Neural cell (in vitro differentiated cells): ENCODE measurements at regions not wholly inside any gene's neighbourhood (a gene's known extent, or its start where the extent isn't known, plus 50 kb on each side); places are given as distances from the start of the nearest gene placed in this dataset.

Experiments used
- H2AFZ ChIP-seq: fragments of 200-600, 300-800 bp; sonication (generic), shearing (Covaris generic); 2 replicates; pipeline ENCODE4 v1.6.0; 2014; ENCODE audit warnings: low read depth, mild to moderate bottlenecking, antibody characterized with exemption, low read length, moderate library complexity
- H3F3A ChIP-seq: fragments of 200-600 bp; shearing (Covaris generic); 2 replicates; pipeline ENCODE4 v1.6.1; 2016; ENCODE audit warnings: mild to moderate bottlenecking, moderate library complexity, mixed read lengths, antibody characterized with exemption, low read length; ENCODE audit not compliant: insufficient read depth, poor library complexity, severe bottlenecking
- H3K27ac ChIP-seq: fragments of 200-600, 300-800 bp; sonication (generic), shearing (Covaris generic); 2 replicates; pipeline ENCODE4 v1.5.1; 2014; ENCODE audit warnings: mild to moderate bottlenecking, low read length, moderate library complexity
- H3K27me3 ChIP-seq: fragments of 300-800, 200-600 bp; sonication (generic), shearing (Covaris generic); 2 replicates; pipeline ENCODE4 v1.6.0; 2014; ENCODE audit warnings: mild to moderate bottlenecking, low read depth, low read length, moderate library complexity; ENCODE audit not compliant: insufficient read depth
- H3K36me3 ChIP-seq: fragments of 300-800, 200-600 bp; sonication (generic), shearing (Covaris generic); 2 replicates; pipeline ENCODE4 v1.5.1; 2014; ENCODE audit warnings: mild to moderate bottlenecking, antibody characterized with exemption, low read length, moderate library complexity; ENCODE audit not compliant: insufficient read depth
- H3K4me2 ChIP-seq: fragments of 300-800, 200-600 bp; sonication (generic), shearing (Covaris generic); 2 replicates; pipeline ENCODE4 v1.6.0; 2014; ENCODE audit warnings: mild to moderate bottlenecking, low read length
- H3K4me3 ChIP-seq: fragments of 300-800, 200-600 bp; sonication (generic), shearing (Covaris generic); 2 replicates; pipeline ENCODE4 v1.5.1; 2014; ENCODE audit warnings: mild to moderate bottlenecking, low read length, moderate library complexity
- H3K79me2 ChIP-seq: fragments of 200-600 bp; shearing (Covaris generic); replicated peaks from 2 replicates; pipeline ENCODE4 v1.6.0; 2014; ENCODE audit warnings: mild to moderate bottlenecking, low read length, moderate library complexity; ENCODE audit not compliant: insufficient read depth
- H3K9ac ChIP-seq: fragments of 300-800, 200-600 bp; sonication (generic), shearing (Covaris generic); 2 replicates; pipeline ENCODE4 v1.6.1; 2016; ENCODE audit warnings: mild to moderate bottlenecking, low read length, mixed read lengths
- H3K9me2 ChIP-seq: fragments of 200-600 bp; shearing (Covaris generic); 2 replicates; pipeline ENCODE4 v1.6.1; 2016; ENCODE audit warnings: mild to moderate bottlenecking, low read length, mixed read lengths; ENCODE audit not compliant: insufficient read depth
- H3K9me3 ChIP-seq: fragments of 200-600, 300-800 bp; sonication (generic), shearing (Covaris generic); 2 replicates; pipeline ENCODE4 v1.6.1; 2016; ENCODE audit warnings: mild to moderate bottlenecking, mixed run types, low read length, moderate library complexity, mixed read lengths
- H4K20me1 ChIP-seq: fragments of 200-600 bp; shearing (Covaris generic); 2 replicates; pipeline ENCODE4 v1.6.1; 2016; ENCODE audit warnings: mild to moderate bottlenecking, mixed run types; ENCODE audit not compliant: insufficient read depth
- EP300 ChIP-seq: fragments of 450-650 bp; conservative IDR thresholded peaks from 2 replicates; pipeline ENCODE4 v1.6.1; 2014; ENCODE audit warnings: antibody characterized with exemption, mild to moderate bottlenecking, moderate library complexity; ENCODE audit not compliant: poor library complexity, severe bottlenecking
- EZH2 ChIP-seq: fragments of 200-600, 300-800 bp; shearing (Covaris generic), sonication (generic); IDR thresholded peaks from 2 replicates; pipeline ENCODE4 v1.6.1; 2014; ENCODE audit warnings: antibody characterized with exemption, low read length, borderline replicate concordance, mild to moderate bottlenecking; ENCODE audit not compliant: insufficient read depth, poor library complexity, severe bottlenecking
- MXI1 ChIP-seq: fragments of 450-650 bp; conservative IDR thresholded peaks from 2 replicates; pipeline ENCODE4 v1.6.1; 2014; ENCODE audit warnings: antibody characterized with exemption, mild to moderate bottlenecking; ENCODE audit not compliant: poor library complexity, severe bottlenecking
- POLR2AphosphoS5 ChIP-seq: IDR thresholded peaks from 2 replicates; pipeline ENCODE4 v1.6.1; 2012
- RAD21 ChIP-seq: fragments of 450-650 bp; conservative IDR thresholded peaks from 2 replicates; pipeline ENCODE4 v1.6.1; 2014; ENCODE audit warnings: antibody characterized with exemption, mild to moderate bottlenecking, moderate library complexity
- REST ChIP-seq: IDR thresholded peaks from 2 replicates; pipeline ENCODE4 v1.6.1; 2012; ENCODE audit warnings: borderline replicate concordance
- SMC3 ChIP-seq: fragments of 450-650 bp; conservative IDR thresholded peaks from 2 replicates; pipeline ENCODE4 v1.6.1; 2014; ENCODE audit warnings: antibody characterized with exemption, mild to moderate bottlenecking, moderate library complexity; ENCODE audit not compliant: poor library complexity
- TAF1 ChIP-seq: IDR thresholded peaks from 2 replicates; pipeline ENCODE4 v1.6.1; 2012; ENCODE audit warnings: low read depth
- TF ChIP-seq, protein P1 (sequence below): fragments of 450-650 bp; IDR thresholded peaks from 2 replicates; pipeline ENCODE4 v1.5.1; 2014; ENCODE audit warnings: antibody characterized with exemption, mild to moderate bottlenecking, moderate library complexity; ENCODE audit not compliant: poor library complexity, severe bottlenecking

GRCh38 chr4:136357556-136357955 is 1174.7 kb downstream of the PCDH18 start:
- H3K36me3 ChIP-seq: no peaks in the 10 kb centered on the region
- H3K9me2 ChIP-seq: no peaks in the 10 kb centered on the region
- H3K9ac ChIP-seq: no peak overlapping the region
- H3F3A ChIP-seq: no peaks in the 10 kb centered on the region
- no peaks in the 10 kb centered on the region for H3K79me2 ChIP-seq
- H3K4me2 ChIP-seq: no peak overlapping the region
- TF ChIP-seq RAD21: no peak
- TF ChIP-seq TAF1: no peak
- no peak for TF ChIP-seq POLR2AphosphoS5
- TF ChIP-seq MXI1: no peak
- no peak for TF ChIP-seq SMC3
- TF ChIP-seq EP300: no peak
- TF ChIP-seq REST: no peak
- TF ChIP-seq, protein P1, sequence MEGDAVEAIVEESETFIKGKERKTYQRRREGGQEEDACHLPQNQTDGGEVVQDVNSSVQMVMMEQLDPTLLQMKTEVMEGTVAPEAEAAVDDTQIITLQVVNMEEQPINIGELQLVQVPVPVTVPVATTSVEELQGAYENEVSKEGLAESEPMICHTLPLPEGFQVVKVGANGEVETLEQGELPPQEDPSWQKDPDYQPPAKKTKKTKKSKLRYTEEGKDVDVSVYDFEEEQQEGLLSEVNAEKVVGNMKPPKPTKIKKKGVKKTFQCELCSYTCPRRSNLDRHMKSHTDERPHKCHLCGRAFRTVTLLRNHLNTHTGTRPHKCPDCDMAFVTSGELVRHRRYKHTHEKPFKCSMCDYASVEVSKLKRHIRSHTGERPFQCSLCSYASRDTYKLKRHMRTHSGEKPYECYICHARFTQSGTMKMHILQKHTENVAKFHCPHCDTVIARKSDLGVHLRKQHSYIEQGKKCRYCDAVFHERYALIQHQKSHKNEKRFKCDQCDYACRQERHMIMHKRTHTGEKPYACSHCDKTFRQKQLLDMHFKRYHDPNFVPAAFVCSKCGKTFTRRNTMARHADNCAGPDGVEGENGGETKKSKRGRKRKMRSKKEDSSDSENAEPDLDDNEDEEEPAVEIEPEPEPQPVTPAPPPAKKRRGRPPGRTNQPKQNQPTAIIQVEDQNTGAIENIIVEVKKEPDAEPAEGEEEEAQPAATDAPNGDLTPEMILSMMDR: no peak
- TF ChIP-seq EZH2: no peak
- no peak overlapping the region for H2AFZ ChIP-seq
- no peak overlapping the region for H3K27ac ChIP-seq
- H3K27me3 ChIP-seq: no peaks in the 10 kb centered on the region
- H3K9me3 ChIP-seq: no peaks in the 10 kb centered on the region
- no peak overlapping the region for H3K4me3 ChIP-seq
- H4K20me1 ChIP-seq: no peaks in the 10 kb centered on the region

- H3F3A ChIP-seq: no peaks in the 10 kb centered on the region
- H4K20me1 ChIP-seq: no peaks in the 10 kb centered on the region
- no peak overlapping the region for H3K27ac ChIP-seq
- H3K9ac ChIP-seq: no peak overlapping the region
- TF ChIP-seq EZH2 (no peak), EP300 (no peak)
- no peaks in the 10 kb centered on the region for H3K9me3 ChIP-seq
- no peaks in the 10 kb centered on the region for H3K79me2 ChIP-seq
- H2AFZ ChIP-seq: no peak overlapping the region
- no peak overlapping the region for H3K4me2 ChIP-seq
- no peak overlapping the region for H3K4me3 ChIP-seq
- H3K36me3 ChIP-seq: no peaks in the 10 kb centered on the region
- no peaks in the 10 kb centered on the region for H3K9me2 ChIP-seq
- H3K27me3 ChIP-seq: no peaks in the 10 kb centered on the region
These were observed 1176.3 kb downstream of the PCDH18 start for GRCh38 chr4:136355970-136356369.

DNA sequence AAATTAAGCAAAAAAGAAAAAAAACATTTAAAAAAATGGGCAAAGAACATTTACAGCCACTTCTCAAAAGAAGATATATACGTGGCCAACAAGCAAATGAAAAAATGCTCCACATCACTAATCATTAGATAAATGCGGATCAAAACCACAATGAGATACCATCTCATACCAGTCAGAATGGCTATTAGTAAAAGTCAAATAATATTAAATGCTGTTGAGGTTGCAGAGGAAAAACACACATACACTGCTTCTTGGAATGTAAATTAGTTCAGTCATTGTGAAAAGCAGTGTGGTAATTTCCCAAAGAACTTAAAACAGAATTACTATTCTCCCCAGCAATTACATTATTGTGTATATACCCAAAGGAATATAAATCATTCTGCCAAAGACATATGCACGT is 1189.0 kb downstream of the PCDH18 start:
- Histone ChIP-seq H3K79me2 (no peaks in the 10 kb centered on the region), H3K9me2 (no peaks in the 10 kb centered on the region), H3K36me3 (no peaks in the 10 kb centered on the region), H2AFZ (no peak overlapping the region), H3K4me3 (no peak overlapping the region), H4K20me1 (no peaks in the 10 kb centered on the region), H3K9ac (no peak overlapping the region), H3K9me3 (no peaks in the 10 kb centered on the region), H3F3A (no peaks in the 10 kb centered on the region), H3K27ac (no peak overlapping the region), H3K27me3 (no peaks in the 10 kb centered on the region), H3K4me2 (no peak overlapping the region)
- TF ChIP-seq RAD21 (no peak), POLR2AphosphoS5 (no peak), SMC3 (no peak), TAF1 (no peak), MXI1 (no peak), EP300 (no peak), EZH2 (no peak), REST (no peak)
- TF ChIP-seq, protein P1: no peak
